Endothelial cell of umbilical vein (primary cell): ENCODE measurements at regions not wholly inside any gene's neighbourhood (a gene's known extent, or its start where the extent isn't known, plus 50 kb on each side); places are given as distances from the start of the nearest gene placed in this dataset.

ENCODE experiments used
- BruUV-seq: library from RNA; stranded (reverse); fragments of 400-500 nt; replicated peaks from 2 replicates; lab custom pipeline; 2021; lab: Mats Ljungman, UMichigan
- CTCF ChIA-PET: fragments of 300-600, 350-600 bp; sonication (Branson Sonifier 250); formaldehyde crosslinking; loops from one replicate; lab custom pipeline; 2021; ENCODE audit warnings: antibody characterized with exemption, inconsistent platforms; lab: Charles Lee
- POLR2A ChIA-PET: fragments of 300-600, 350-600 bp; sonication (Branson Sonifier 250); formaldehyde crosslinking; loops from one replicate; lab custom pipeline; 2021; ENCODE audit warnings: antibody characterized with exemption, inconsistent platforms; lab: Charles Lee
- DNase-seq: peaks from one replicate; pipeline ENCODE4 v3.0.0-alpha.2; 2011; ENCODE audit warnings: low read depth, low spot score
- FAIRE-seq: peaks from 2 replicates; lab custom pipeline; 2011; peaks lifted over from hg19 to GRCh38; lab: Jason Lieb, UNC
- H2AFZ ChIP-seq: 2 replicates; pipeline ENCODE4 v1.6.0; 2012; ENCODE audit warnings: low read depth, low read length, control low read depth, inconsistent platforms
- H3K27ac ChIP-seq: 2 replicates; pipeline ENCODE4 v1.5.1; 2011; ENCODE audit warnings: low read depth, mild to moderate bottlenecking, control low read depth, low read length, moderate library complexity; ENCODE audit not compliant: insufficient read depth
- H3K27me3 ChIP-seq, 2 experiments: 2 replicates each; pipeline versions ENCODE4 v1.6.0 to v1.6.1; 2011; ENCODE audit warnings: low read length in 2 of 2, mixed read lengths in 1 of 2; ENCODE audit not compliant: control insufficient read depth in 2 of 2, insufficient read depth in 2 of 2
- H3K36me3 ChIP-seq, 2 experiments: 2 replicates in 1 of 2; 3 replicates in 1 of 2; pipeline ENCODE4 v1.5.1; 2011; ENCODE audit warnings: low read length in 2 of 2, mild to moderate bottlenecking in 1 of 2, moderate library complexity in 1 of 2; ENCODE audit not compliant: control insufficient read depth in 2 of 2, insufficient read depth in 2 of 2; ENCODE audit errors: extremely low read depth in 1 of 2
- H3K4me1 ChIP-seq: 3 replicates; pipeline ENCODE4 v1.5.1; 2011; ENCODE audit warnings: mild to moderate bottlenecking, low read length; ENCODE audit not compliant: control insufficient read depth, insufficient read depth; ENCODE audit errors: extremely low read depth
- H3K4me2 ChIP-seq: 2 replicates; pipeline ENCODE4 v1.6.1; 2011; ENCODE audit warnings: low read length, control low read depth, mixed read lengths; ENCODE audit not compliant: insufficient read depth
- H3K4me3 ChIP-seq, 3 experiments: fragments of 200-600 bp in 1 of 3; sonication (generic), shearing (Covaris generic) in 1 of 3; replicated peaks in 1 of 3; 2 replicates each; pipeline ENCODE4 v1.5.1; 2011 to 2016; ENCODE audit warnings: control low read depth in 3 of 3, low read length in 3 of 3, mild to moderate bottlenecking in 2 of 3, inconsistent platforms in 1 of 3, low read depth in 1 of 3, moderate library complexity in 1 of 3; ENCODE audit not compliant: insufficient read depth in 1 of 3
- H3K79me2 ChIP-seq: 2 replicates; pipeline ENCODE4 v1.6.0; 2012; ENCODE audit warnings: low read length, inconsistent platforms; ENCODE audit not compliant: control insufficient read depth, insufficient read depth
- H3K9ac ChIP-seq: replicated peaks from 2 replicates; pipeline ENCODE3; 2011; ENCODE audit warnings: low read length, control low read depth; ENCODE audit not compliant: insufficient read depth; ENCODE audit errors: extremely low read depth
- H3K9me1 ChIP-seq: replicated peaks from 3 replicates; pipeline ENCODE4 v1.6.0; 2011; ENCODE audit warnings: mild to moderate bottlenecking, low read length; ENCODE audit not compliant: control insufficient read depth, insufficient read depth; ENCODE audit errors: extremely low read depth
- H3K9me3 ChIP-seq: replicated peaks from 2 replicates; pipeline ENCODE4 v1.5.1; 2012; ENCODE audit warnings: low read length, inconsistent platforms; ENCODE audit not compliant: control insufficient read depth, insufficient read depth
- H4K20me1 ChIP-seq: replicated peaks from 2 replicates; pipeline ENCODE3; 2011; ENCODE audit warnings: mild to moderate bottlenecking, low read length; ENCODE audit not compliant: control insufficient read depth, insufficient read depth; ENCODE audit errors: extremely low read depth
- CTCF ChIP-seq, 2 donors: IDR thresholded peaks; 1 replicate in 1 of 2; 2 replicates in 1 of 2; pipeline ENCODE4 v1.5.1; 2011; ENCODE audit warnings: low read length in 2 of 2, mild to moderate bottlenecking in 2 of 2, moderate library complexity in 2 of 2, control low read depth in 1 of 2, inconsistent platforms in 1 of 2, low read depth in 1 of 2; ENCODE audit not compliant: insufficient read depth in 1 of 2; ENCODE audit errors: extremely low read depth in 1 of 2
- EZH2 ChIP-seq: IDR thresholded peaks from 2 replicates; pipeline ENCODE4 v1.6.1; 2012; ENCODE audit warnings: borderline replicate concordance, low read depth, mild to moderate bottlenecking, moderate library complexity, low read length, inconsistent platforms; ENCODE audit not compliant: severe bottlenecking
- FOS ChIP-seq: IDR thresholded peaks from 2 replicates; pipeline ENCODE4 v1.6.1; 2011; ENCODE audit warnings: mild to moderate bottlenecking, low read length, moderate library complexity, borderline replicate concordance; ENCODE audit not compliant: insufficient read depth
- JUN ChIP-seq: IDR thresholded peaks from 2 replicates; pipeline ENCODE4 v1.6.1; 2011; ENCODE audit warnings: borderline replicate concordance, low read depth; ENCODE audit not compliant: insufficient read length, insufficient read depth
- MAX ChIP-seq: IDR thresholded peaks from 2 replicates; pipeline ENCODE4 v1.6.1; 2011; ENCODE audit not compliant: insufficient read depth, insufficient read length
- MYC ChIP-seq: IDR thresholded peaks from one replicate; pipeline ENCODE4 v1.6.1; 2011; ENCODE audit warnings: mild to moderate bottlenecking, low read depth, low read length
- POLR2A ChIP-seq: IDR thresholded peaks from 2 replicates; pipeline ENCODE4 v1.6.1; 2012; ENCODE audit warnings: low read depth, mild to moderate bottlenecking, control low read depth, low read length
- POLR2AphosphoS5 ChIP-seq: IDR thresholded peaks from 2 replicates; pipeline ENCODE4 v1.6.1; 2012; ENCODE audit warnings: low read depth, mild to moderate bottlenecking, control low read depth, low read length, moderate library complexity; ENCODE audit not compliant: insufficient read depth
- dilution Hi-C: fragments of 300-500 bp; cut with MboI; formaldehyde crosslinking; loops from one replicate; pipeline ENCODE4 v1.15.0; 2019; ENCODE audit warnings: low sequenced_read_pairs; ENCODE audit not compliant: extremely low pct_ligation_motif_present
- intact Hi-C: fragments of 100-400 bp; cut with micrococcal nuclease; formaldehyde crosslinking; loops from one replicate; pipeline ENCODE4 v1.10.0; 2022

- no peak overlapping the region for H3K27ac ChIP-seq
- H3K9me1 ChIP-seq: no peaks in the 10 kb centered on the region
- ChIA-PET CTCF (no interaction called here), POLR2A (no interaction called here)
- intact Hi-C loops (no loop called here), dilution Hi-C loops (no loop called here)
- no peak overlapping the region for H3K4me3 ChIP-seq
- H3K79me2 ChIP-seq: no peaks in the 10 kb centered on the region
- H3K4me2 ChIP-seq: no peak overlapping the region
- H3K9ac ChIP-seq: no peak overlapping the region
- no peaks in the 10 kb centered on the region for H4K20me1 ChIP-seq
- TF ChIP-seq POLR2AphosphoS5 (no peak), POLR2A (no peak), CTCF (IDR thresholded peaks at IDR 0.05; ENCODE audit: extremely low read depth in 1 of 2, insufficient read depth in 1 of 2, low read depth in 1 of 2, low read length in 2 of 2) (no peak), FOS (no peak), EZH2 (no peak), JUN (no peak), MYC (no peak), MAX (no peak)
- DNase-seq (no peak), FAIRE-seq (no peak)
- no peak overlapping the region for H2AFZ ChIP-seq
- H3K36me3 ChIP-seq: no peaks in the 10 kb centered on the region
- H3K4me1 ChIP-seq: no peaks in the 10 kb centered on the region
- no TSS peak for BruUV-seq
- peaks cover 2% of the 10 kb centered on the region for H3K9me3 ChIP-seq
- H3K27me3 ChIP-seq: no peaks in the 10 kb centered on the region
Observed at GRCh38 chr2:7953195-7953594, 728.7 kb upstream of the ID2 start.
